Skeletal muscle tissue (tissue), 3 donors: ENCODE measurements at regions not wholly inside any gene's neighbourhood (a gene's known extent, or its start where the extent isn't known, plus 50 kb on each side); places are given as distances from the start of the nearest gene placed in this dataset.

ENCODE experiments used
- H3K27ac ChIP-seq: one replicate; pipeline ENCODE4 v1.7.0; 2013; ENCODE audit warnings: mild to moderate bottlenecking, low read depth, low read length, inconsistent platforms
- H3K27me3 ChIP-seq, 3 donors: one replicate each; pipeline ENCODE4 v1.7.0; 2013; ENCODE audit warnings: low read length in 3 of 3; ENCODE audit not compliant: control insufficient read depth in 3 of 3, insufficient read depth in 3 of 3
- H3K36me3 ChIP-seq, 3 donors: one replicate each; pipeline ENCODE4 v1.7.0; 2013; ENCODE audit warnings: low read length in 3 of 3; ENCODE audit not compliant: control insufficient read depth in 3 of 3, insufficient read depth in 3 of 3
- H3K4me1 ChIP-seq, 3 donors: one replicate each; pipeline ENCODE4 v1.7.0; 2013; ENCODE audit warnings: low read length in 3 of 3, mild to moderate bottlenecking in 3 of 3; ENCODE audit not compliant: control insufficient read depth in 3 of 3, insufficient read depth in 3 of 3
- H3K4me3 ChIP-seq, 3 donors: one replicate each; pipeline ENCODE4 v1.7.0; 2013; ENCODE audit warnings: low read length in 3 of 3
- H3K9ac ChIP-seq, 3 donors: one replicate each; pipeline ENCODE4 v1.7.0; 2013; ENCODE audit warnings: low read length in 3 of 3, mild to moderate bottlenecking in 3 of 3, moderate library complexity in 2 of 3, low read depth in 1 of 3
- H3K9me3 ChIP-seq, 3 donors: one replicate each; pipeline ENCODE4 v1.7.0; 2013; ENCODE audit warnings: low read length in 3 of 3; ENCODE audit not compliant: control insufficient read depth in 3 of 3
- donor health status: Osteomylitis.

DNA sequence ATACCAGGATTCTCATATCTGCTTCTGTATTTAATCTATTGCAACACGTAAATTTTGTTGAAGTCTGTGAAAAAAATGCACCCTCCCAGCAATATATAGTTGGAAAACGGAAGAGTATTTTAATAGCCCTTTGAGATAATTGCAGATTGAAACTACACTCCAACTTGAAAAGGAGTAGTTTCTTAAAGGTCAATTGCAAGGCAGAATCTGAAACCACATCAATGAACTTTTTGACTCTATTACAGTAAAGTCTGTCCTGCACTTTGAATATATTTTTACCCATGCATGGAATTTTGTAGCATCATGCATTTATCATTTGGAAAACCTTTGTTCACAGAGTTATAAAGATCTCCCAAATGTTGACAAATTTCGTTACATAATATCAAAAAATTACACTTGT lies 311.6 kb upstream of the NREP start:
- Histone ChIP-seq H3K27me3 (no peaks in the 10 kb centered on the region), H3K4me3 (no peak overlapping the region), H3K4me1 (no peaks in the 10 kb centered on the region), H3K27ac (no peak overlapping the region), H3K9me3 (no peaks in the 10 kb centered on the region), H3K36me3 (no peaks in the 10 kb centered on the region), H3K9ac (no peak overlapping the region)

DNA sequence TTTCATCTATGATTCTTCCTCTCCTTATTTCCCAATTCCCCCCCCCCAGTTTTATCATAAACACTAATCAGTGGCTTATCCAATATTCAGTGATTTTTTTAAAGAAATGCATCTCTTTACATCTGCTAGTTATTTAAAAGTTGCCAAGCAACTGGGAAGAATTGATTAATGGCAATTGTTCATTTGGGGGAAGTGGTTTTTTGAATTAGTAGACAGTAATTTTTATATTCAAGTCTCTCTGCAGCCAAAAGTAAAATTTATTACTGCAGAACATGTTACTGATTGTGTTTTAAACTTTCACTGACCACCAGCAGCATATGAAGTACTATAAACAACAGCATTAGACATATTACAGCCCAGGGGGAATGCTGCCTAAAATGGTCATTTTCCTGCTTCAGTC lies 308.8 kb upstream of the NREP start:
- H3K27ac ChIP-seq, result no peak overlapping the region
- no peaks in the 10 kb centered on the region for H3K27me3 ChIP-seq
- H3K9ac ChIP-seq, result no peak overlapping the region
- H3K9me3 ChIP-seq, result no peaks in the 10 kb centered on the region
- H3K4me3 ChIP-seq, result no peak overlapping the region
- H3K4me1 ChIP-seq, result no peaks in the 10 kb centered on the region
- no peaks in the 10 kb centered on the region for H3K36me3 ChIP-seq

DNA sequence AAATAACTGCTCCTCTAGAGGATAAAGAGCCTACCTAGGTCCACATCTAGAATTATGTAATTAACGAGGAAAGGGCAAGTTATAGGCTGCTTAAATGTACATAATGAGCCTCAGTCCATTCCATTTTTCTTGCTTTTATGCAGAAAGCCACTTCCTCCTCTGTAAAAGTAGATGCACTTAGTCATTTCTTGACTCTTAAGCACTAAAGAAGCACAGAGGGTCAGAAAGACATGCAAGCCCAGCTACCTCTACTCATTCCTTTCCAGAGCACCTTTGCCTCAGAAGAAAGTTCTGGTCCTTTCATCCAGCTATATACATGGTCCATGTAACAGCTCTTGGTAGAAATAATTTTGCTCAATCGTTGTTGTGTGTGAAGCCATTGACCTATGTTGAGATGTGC lies 308.0 kb upstream of the NREP start:
- H3K27me3 ChIP-seq, result no peaks in the 10 kb centered on the region
- no peak overlapping the region for H3K27ac ChIP-seq
- no peak overlapping the region for H3K4me3 ChIP-seq
- H3K9ac ChIP-seq, result no peak overlapping the region
- no peaks in the 10 kb centered on the region for H3K4me1 ChIP-seq
- H3K36me3 ChIP-seq, result no peaks in the 10 kb centered on the region
- H3K9me3 ChIP-seq, result no peaks in the 10 kb centered on the region

DNA sequence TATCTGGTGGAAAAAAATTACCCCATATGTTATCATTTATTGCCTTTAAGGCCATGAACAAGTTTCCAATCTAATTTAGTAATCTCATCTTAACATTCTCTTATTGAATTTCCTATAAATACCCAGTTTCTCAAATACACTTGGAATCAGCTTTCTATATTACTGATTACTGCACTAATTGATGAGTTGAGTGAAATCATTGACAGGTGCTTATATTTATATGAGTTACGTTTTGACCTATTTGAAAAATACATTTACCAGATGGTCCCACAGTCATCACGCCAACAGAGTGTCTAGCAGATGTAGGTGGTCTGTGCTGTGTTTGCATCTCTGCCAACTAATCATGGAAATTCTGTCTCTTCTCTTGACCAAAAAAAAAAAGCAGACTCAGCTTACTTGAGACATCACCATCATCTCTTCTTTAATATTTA lies 307.3 kb upstream of the NREP start:
- H3K36me3 ChIP-seq, result no peaks in the 10 kb centered on the region
- no peak overlapping the region for H3K4me3 ChIP-seq
- no peaks in the 10 kb centered on the region for H3K27me3 ChIP-seq
- no peak overlapping the region for H3K27ac ChIP-seq
- H3K9me3 ChIP-seq, result no peaks in the 10 kb centered on the region
- no peaks in the 10 kb centered on the region for H3K4me1 ChIP-seq
- H3K9ac ChIP-seq, result no peak overlapping the region

DNA sequence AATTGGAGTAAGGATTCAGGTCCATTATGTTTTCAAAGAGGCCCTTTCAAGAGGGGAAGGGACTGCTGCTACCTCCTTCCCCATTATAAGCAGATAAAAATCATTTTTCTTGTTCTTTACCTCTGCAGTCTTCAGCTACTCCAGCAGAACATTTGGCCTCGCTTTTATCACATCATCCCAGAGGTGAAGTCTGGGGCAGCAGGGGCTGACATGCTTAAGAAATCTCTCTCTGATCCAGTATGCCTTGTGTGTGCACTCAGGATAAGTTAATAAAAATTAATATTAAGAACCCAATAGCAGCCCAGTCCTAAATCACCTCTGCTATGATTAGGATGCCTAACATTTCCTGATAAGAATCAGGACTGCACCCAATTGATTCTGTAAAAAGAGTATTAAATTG lies 306.9 kb upstream of the NREP start:
- H3K9me3 ChIP-seq, result no peaks in the 10 kb centered on the region
- H3K27me3 ChIP-seq, result no peaks in the 10 kb centered on the region
- H3K27ac ChIP-seq, result no peak overlapping the region
- H3K36me3 ChIP-seq, result no peaks in the 10 kb centered on the region
- no peaks in the 10 kb centered on the region for H3K4me1 ChIP-seq
- H3K9ac ChIP-seq, result no peak overlapping the region
- no peak overlapping the region for H3K4me3 ChIP-seq

DNA sequence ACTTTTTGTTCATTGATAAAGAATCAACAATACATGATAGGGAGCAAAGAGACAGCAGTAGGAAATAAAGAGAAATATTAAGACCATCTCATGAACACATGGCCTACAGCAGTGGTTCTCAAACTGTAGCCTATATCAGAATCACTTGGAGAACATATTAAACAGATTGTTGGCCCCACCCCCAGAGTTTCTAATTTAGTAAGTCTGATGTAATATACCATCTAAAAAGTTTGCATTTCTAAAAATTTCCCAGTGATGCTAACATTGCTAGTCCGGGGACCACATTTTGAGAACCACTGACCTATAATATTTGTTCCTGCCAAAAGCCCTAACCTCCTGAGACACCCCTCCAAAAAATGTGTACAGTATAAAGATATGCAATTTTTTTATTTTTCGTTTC lies 306.2 kb upstream of the NREP start:
- no peaks in the 10 kb centered on the region for H3K27me3 ChIP-seq
- H3K9me3 ChIP-seq, result no peaks in the 10 kb centered on the region
- no peak overlapping the region for H3K27ac ChIP-seq
- no peak overlapping the region for H3K9ac ChIP-seq
- H3K4me1 ChIP-seq, result no peaks in the 10 kb centered on the region
- no peaks in the 10 kb centered on the region for H3K36me3 ChIP-seq
- H3K4me3 ChIP-seq, result no peak overlapping the region

DNA sequence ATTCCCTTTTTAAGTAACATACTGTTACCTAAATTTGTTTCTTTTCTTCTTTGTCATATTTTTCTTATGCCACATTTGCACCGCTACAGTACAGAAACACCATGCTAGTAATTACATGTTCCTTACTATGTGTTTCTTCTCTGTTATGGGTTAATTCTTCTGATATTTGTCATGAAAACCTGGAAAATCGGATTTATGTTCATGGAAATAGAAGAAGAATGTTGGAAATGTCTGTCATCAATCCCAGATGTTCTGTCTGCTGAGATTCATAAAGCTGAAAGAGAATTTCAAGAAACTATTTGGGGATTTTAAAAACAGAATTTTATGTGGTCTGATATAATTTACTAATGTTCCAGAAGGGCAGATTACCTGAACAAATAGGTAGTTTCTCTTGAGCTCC lies 305.2 kb upstream of the NREP start:
- Histone ChIP-seq H3K27ac (no peak overlapping the region), H3K4me3 (no peak overlapping the region), H3K9me3 (no peaks in the 10 kb centered on the region), H3K9ac (no peak overlapping the region), H3K4me1 (no peaks in the 10 kb centered on the region), H3K27me3 (no peaks in the 10 kb centered on the region), H3K36me3 (no peaks in the 10 kb centered on the region)

GRCh38 chr5:112061666-112062065 lies 304.7 kb upstream of the NREP start:
- no peak overlapping the region for H3K9ac ChIP-seq
- no peak overlapping the region for H3K4me3 ChIP-seq
- H3K4me1 ChIP-seq, result no peaks in the 10 kb centered on the region
- H3K36me3 ChIP-seq, result no peaks in the 10 kb centered on the region
- no peak overlapping the region for H3K27ac ChIP-seq
- H3K27me3 ChIP-seq, result no peaks in the 10 kb centered on the region
- no peaks in the 10 kb centered on the region for H3K9me3 ChIP-seq

DNA sequence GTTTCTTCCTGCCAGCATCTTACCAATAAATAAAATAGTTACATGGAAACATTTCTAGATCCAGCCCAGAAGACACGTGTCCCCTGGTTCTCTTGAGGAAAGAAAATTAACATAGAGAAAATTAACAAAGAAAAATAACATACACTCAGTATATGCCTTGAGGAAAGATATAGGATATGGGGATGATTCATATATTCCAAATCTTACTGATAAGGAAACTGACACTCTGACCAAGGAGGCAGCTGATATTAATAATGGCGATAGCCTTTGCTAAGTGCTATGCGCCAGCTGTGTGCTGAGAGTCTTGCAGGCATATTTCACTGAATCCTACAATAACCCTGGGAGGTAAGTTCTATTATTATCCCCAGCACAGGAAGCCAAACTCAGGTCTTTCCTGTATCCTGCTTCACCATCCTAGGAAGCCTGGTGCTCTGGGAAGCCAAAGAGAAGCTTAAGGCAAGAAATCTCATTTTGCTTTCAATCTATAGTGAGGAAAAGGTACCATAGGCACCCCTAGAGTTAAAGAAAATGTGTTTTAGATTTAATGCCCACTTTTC lies 302.7 kb upstream of the NREP start:
- Histone ChIP-seq H3K4me1 (no peaks in the 10 kb centered on the region), H3K9ac (no peak overlapping the region), H3K9me3 (peaks cover 0 to 1% (median 0%) of the 10 kb centered on the region in 3 donors), H3K36me3 (no peaks in the 10 kb centered on the region), H3K27ac (no peak overlapping the region), H3K4me3 (no peak overlapping the region), H3K27me3 (no peaks in the 10 kb centered on the region)

DNA sequence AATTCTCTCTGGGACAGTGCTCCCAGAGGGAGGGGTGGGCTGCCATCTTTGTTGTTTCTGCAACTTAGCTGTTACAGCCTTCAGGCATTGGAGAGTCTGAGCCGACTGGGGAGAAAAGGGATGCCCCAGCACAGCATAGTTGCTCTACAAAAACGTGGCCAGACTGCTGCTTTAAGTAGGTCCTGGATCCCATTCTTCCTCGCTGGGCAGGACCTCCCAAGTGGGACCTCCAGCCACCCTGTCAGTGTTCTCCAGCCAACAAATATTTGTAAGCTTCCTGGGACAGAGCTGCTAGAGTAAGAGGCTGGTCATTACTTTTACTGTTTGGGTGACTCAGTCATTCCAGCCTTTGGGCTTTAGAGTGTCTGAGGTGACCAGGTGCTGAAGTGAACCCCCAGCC lies 292.7 kb upstream of the NREP start:
- Histone ChIP-seq H3K9ac (no peak overlapping the region), H3K27ac (no peak overlapping the region), H3K4me3 (no peak overlapping the region), H3K27me3 (no peaks in the 10 kb centered on the region), H3K36me3 (no peaks in the 10 kb centered on the region), H3K4me1 (no peaks in the 10 kb centered on the region), H3K9me3 (peaks cover 0 to 3% (median 0%) of the 10 kb centered on the region in 3 donors)

DNA sequence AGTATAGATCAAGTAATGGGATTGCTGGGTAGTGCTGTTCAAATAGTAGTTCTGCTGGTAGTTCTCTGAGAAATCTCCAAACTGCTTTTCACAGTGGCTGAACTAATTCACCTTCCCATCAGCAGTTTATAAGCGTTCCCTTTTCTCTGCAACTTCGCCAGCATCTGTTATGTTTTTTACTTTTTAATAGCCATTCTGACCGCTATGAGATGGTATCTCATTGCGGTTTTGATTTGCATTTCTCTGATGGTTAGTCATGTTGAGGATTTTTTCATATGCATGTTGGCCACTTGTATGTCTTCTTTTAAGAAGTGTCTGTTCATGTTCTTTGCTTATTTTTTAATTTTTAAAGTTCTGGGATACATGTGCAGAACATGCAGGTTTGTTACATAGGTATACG lies 279.2 kb upstream of the NREP start:
- H3K36me3 ChIP-seq, result no peaks in the 10 kb centered on the region
- no peaks in the 10 kb centered on the region for H3K27me3 ChIP-seq
- no peaks in the 10 kb centered on the region for H3K9me3 ChIP-seq
- no peak overlapping the region for H3K4me3 ChIP-seq
- H3K9ac ChIP-seq, result no peak overlapping the region
- no peaks in the 10 kb centered on the region for H3K4me1 ChIP-seq
- no peak overlapping the region for H3K27ac ChIP-seq
